Gastroesophageal sphincter (tissue), 3 donors: ENCODE measurements at regions not wholly inside any gene's neighbourhood (a gene's known extent, or its start where the extent isn't known, plus 50 kb on each side); places are given as distances from the start of the nearest gene placed in this dataset.

ENCODE experiments used
- CTCF ChIP-seq, 4 experiments: fragments of 200-600 bp in 2 of 4; fragments of 450-650 bp in 2 of 4; sonication (generic) in 1 of 4; IDR thresholded peaks; one replicate each; pipeline ENCODE4 v1.5.1; 2017 to 2019; ENCODE audit warnings: antibody characterized with exemption in 4 of 4, mild to moderate bottlenecking in 2 of 4, moderate library complexity in 2 of 4
- EP300 ChIP-seq: sonication (generic); formaldehyde crosslinking; IDR thresholded peaks from one replicate; pipeline ENCODE4 v1.6.1; 2017; ENCODE audit warnings: antibody characterized with exemption, mild to moderate bottlenecking
- POLR2A ChIP-seq, 2 donors: fragments of 450-650 bp; IDR thresholded peaks; one replicate each; pipeline ENCODE4 v1.6.1; 2017; ENCODE audit warnings: antibody characterized with exemption in 2 of 2, mild to moderate bottlenecking in 2 of 2, moderate library complexity in 1 of 2
- POLR2AphosphoS5 ChIP-seq: sonication (generic); formaldehyde crosslinking; IDR thresholded peaks from one replicate; pipeline ENCODE4 v1.6.1; 2017; ENCODE audit warnings: antibody characterized with exemption

- TF ChIP-seq CTCF (IDR thresholded peaks at IDR 0.05) (no peak), POLR2A (IDR thresholded peaks at IDR 0.05) (no peak), POLR2AphosphoS5 (no peak), EP300 (no peak)
These were observed 181.6 kb upstream of the FOXN3 start for GRCh38 chr14:89598548-89599186.
